ENCODE measurements at regions not wholly inside any gene's neighbourhood (a gene's known extent, or its start where the extent isn't known, plus 50 kb on each side); places are given as distances from the start of the nearest gene placed in this dataset.

DNA sequence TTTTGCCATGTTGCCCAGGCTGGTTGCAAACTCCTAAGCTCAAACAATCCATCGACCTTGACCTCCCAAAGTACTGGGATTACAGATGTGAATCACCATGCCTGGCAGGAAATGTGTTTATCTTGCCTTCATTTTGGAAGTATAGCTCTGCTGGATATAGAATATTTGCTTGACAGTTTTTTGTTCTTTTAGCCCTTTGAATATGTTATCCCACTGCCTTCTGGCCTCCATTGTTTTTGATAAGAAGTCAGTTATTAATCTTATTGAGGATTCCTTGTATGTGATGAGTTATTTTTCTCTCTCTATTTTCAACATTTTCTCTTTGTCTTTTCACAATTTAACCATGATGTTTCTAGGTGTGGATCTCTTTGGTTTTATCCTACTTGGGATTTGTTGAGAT, 112.9 kb upstream of the RAB3GAP2 start:
- no peaks in the 10 kb centered on the region for H3K9me3 ChIP-seq (replicated peaks; ENCODE audit: control insufficient read depth, insufficient read depth, low read length)
- DNase-seq (ENCODE audit: low read depth, low spot score) (no peak), FAIRE-seq (no peak), ATAC-seq (no peak)
- H3K9ac ChIP-seq (ENCODE audit: control insufficient read depth, insufficient read depth, low read length) = no peak overlapping the region
- H2AFZ ChIP-seq (ENCODE audit: control insufficient read depth, low read depth, low read length) = no peak overlapping the region
- RAD21 ChIA-PET (ENCODE audit: unreplicated experiment) = no interaction called here
- H4K20me1 ChIP-seq (ENCODE audit: control insufficient read depth, insufficient read depth) = no peaks in the 10 kb centered on the region
- POLR2A ChIA-PET = no interaction called here
- H3K27ac ChIP-seq (ENCODE audit: control insufficient read depth, insufficient read depth) = no peak overlapping the region
- no TSS peak for BruUV-seq (replicated peaks)
- H3K4me2 ChIP-seq (ENCODE audit: control insufficient read depth, insufficient read depth) = no peak overlapping the region
- no peaks in the 10 kb centered on the region for H3K27me3 ChIP-seq (replicated peaks in 1 of 2; ENCODE audit: control insufficient read depth in 2 of 2, insufficient read depth in 2 of 2, low read length in 1 of 2)
- H3K4me1 ChIP-seq (ENCODE audit: control insufficient read depth, insufficient read depth, low read length) = no peaks in the 10 kb centered on the region
- intact Hi-C loops (cut with micrococcal nuclease; ENCODE audit: unreplicated experiment) (no loop called here), in situ Hi-C loops (cut with MboI) (no loop called here)
- SMC1A ChIA-PET (ENCODE audit: uncharacterized antibody, unreplicated experiment) = no interaction called here
- WGBS (ENCODE audit: insufficient coverage, insufficient replicate concordance, low lambda C conversion rate, missing lambda C conversion rate) = 0% methylated on average over 1 of the region's 1 CpG
- H3K4me3 ChIP-seq = no peak overlapping the region
- no peaks in the 10 kb centered on the region for H3K36me3 ChIP-seq (ENCODE audit: control insufficient read depth in 2 of 2, insufficient read depth in 2 of 2, low read length in 1 of 2)
- no peaks in the 10 kb centered on the region for H3K79me2 ChIP-seq (ENCODE audit: control insufficient read depth, insufficient read depth, low read length)
- CTCF ChIA-PET = interaction anchor here (2.0 kb wide), 1 partner anchor 11 kb away, joined by 5 read pairs; no protein-coding TSS in a partner anchor
- TF ChIP-seq NR2F1 (conservative IDR thresholded peaks at IDR 0.05) (no peak), NFXL1 (IDR thresholded peaks at IDR 0.05; ENCODE audit: borderline replicate concordance) (no peak), EED (IDR thresholded peaks at IDR 0.05; ENCODE audit: low read depth) (no peak), NRF1 (conservative IDR thresholded peaks at IDR 0.05; ENCODE audit: low read depth, low read length) (no peak), MYC (IDR thresholded peaks at IDR 0.05; ENCODE audit: insufficient read depth, insufficient read length, insufficient replicate concordance, low read length, severe bottlenecking) (no peak), RCOR1 (conservative IDR thresholded peaks at IDR 0.05; ENCODE audit: low read depth, low read length) (no peak), CHD4 (IDR thresholded peaks at IDR 0.05) (no peak), PML (IDR thresholded peaks at IDR 0.05; ENCODE audit: low read length) (no peak), NFIC (IDR thresholded peaks at IDR 0.05; ENCODE audit: low read depth, low read length) (no peak), KAT2A (conservative IDR thresholded peaks at IDR 0.05; ENCODE audit: control insufficient read depth, low read depth, low read length) (no peak)
- TF ChIP-seq, protein P1, sequence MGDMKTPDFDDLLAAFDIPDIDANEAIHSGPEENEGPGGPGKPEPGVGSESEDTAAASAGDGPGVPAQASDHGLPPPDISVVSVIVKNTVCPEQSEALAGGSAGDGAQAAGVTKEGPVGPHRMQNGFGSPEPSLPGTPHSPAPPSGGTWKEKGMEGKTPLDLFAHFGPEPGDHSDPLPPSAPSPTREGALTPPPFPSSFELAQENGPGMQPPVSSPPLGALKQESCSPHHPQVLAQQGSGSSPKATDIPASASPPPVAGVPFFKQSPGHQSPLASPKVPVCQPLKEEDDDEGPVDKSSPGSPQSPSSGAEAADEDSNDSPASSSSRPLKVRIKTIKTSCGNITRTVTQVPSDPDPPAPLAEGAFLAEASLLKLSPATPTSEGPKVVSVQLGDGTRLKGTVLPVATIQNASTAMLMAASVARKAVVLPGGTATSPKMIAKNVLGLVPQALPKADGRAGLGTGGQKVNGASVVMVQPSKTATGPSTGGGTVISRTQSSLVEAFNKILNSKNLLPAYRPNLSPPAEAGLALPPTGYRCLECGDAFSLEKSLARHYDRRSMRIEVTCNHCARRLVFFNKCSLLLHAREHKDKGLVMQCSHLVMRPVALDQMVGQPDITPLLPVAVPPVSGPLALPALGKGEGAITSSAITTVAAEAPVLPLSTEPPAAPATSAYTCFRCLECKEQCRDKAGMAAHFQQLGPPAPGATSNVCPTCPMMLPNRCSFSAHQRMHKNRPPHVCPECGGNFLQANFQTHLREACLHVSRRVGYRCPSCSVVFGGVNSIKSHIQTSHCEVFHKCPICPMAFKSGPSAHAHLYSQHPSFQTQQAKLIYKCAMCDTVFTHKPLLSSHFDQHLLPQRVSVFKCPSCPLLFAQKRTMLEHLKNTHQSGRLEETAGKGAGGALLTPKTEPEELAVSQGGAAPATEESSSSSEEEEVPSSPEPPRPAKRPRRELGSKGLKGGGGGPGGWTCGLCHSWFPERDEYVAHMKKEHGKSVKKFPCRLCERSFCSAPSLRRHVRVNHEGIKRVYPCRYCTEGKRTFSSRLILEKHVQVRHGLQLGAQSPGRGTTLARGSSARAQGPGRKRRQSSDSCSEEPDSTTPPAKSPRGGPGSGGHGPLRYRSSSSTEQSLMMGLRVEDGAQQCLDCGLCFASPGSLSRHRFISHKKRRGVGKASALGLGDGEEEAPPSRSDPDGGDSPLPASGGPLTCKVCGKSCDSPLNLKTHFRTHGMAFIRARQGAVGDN (IDR thresholded peaks at IDR 0.05) = no peak
- TF ChIP-seq, protein P2, sequence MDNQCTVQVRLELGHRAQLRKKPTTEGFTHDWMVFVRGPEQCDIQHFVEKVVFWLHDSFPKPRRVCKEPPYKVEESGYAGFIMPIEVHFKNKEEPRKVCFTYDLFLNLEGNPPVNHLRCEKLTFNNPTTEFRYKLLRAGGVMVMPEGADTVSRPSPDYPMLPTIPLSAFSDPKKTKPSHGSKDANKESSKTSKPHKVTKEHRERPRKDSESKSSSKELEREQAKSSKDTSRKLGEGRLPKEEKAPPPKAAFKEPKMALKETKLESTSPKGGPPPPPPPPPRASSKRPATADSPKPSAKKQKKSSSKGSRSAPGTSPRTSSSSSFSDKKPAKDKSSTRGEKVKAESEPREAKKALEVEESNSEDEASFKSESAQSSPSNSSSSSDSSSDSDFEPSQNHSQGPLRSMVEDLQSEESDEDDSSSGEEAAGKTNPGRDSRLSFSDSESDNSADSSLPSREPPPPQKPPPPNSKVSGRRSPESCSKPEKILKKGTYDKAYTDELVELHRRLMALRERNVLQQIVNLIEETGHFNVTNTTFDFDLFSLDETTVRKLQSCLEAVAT (IDR thresholded peaks at IDR 0.05) = no peak
- TF ChIP-seq, protein P3, sequence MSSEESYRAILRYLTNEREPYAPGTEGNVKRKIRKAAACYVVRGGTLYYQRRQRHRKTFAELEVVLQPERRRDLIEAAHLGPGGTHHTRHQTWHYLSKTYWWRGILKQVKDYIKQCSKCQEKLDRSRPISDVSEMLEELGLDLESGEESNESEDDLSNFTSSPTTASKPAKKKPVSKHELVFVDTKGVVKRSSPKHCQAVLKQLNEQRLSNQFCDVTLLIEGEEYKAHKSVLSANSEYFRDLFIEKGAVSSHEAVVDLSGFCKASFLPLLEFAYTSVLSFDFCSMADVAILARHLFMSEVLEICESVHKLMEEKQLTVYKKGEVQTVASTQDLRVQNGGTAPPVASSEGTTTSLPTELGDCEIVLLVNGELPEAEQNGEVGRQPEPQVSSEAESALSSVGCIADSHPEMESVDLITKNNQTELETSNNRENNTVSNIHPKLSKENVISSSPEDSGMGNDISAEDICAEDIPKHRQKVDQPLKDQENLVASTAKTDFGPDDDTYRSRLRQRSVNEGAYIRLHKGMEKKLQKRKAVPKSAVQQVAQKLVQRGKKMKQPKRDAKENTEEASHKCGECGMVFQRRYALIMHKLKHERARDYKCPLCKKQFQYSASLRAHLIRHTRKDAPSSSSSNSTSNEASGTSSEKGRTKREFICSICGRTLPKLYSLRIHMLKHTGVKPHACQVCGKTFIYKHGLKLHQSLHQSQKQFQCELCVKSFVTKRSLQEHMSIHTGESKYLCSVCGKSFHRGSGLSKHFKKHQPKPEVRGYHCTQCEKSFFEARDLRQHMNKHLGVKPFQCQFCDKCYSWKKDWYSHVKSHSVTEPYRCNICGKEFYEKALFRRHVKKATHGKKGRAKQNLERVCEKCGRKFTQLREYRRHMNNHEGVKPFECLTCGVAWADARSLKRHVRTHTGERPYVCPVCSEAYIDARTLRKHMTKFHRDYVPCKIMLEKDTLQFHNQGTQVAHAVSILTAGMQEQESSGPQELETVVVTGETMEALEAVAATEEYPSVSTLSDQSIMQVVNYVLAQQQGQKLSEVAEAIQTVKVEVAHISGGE (CRISPR knock-in tag; IDR thresholded peaks at IDR 0.05) = no peak
